ENCODE measurements at regions not wholly inside any gene's neighbourhood (a gene's known extent, or its start where the extent isn't known, plus 50 kb on each side); places are given as distances from the start of the nearest gene placed in this dataset.

GRCh38 chr16:72471317-72471924 is 299.5 kb upstream of the PMFBP1 start:
- TF ChIP-seq EZH2phosphoT487 (IDR thresholded peaks at IDR 0.05; ENCODE audit: low read depth, severe bottlenecking, unreplicated experiment) (no peak), CTCF (IDR thresholded peaks at IDR 0.05; ENCODE audit: poor library complexity) (no peak), EZH2 (IDR thresholded peaks at IDR 0.05; ENCODE audit: borderline replicate concordance) (no peak)

All from hepatocyte (in vitro differentiated cells).